MM.1S (cell line): ENCODE measurements at regions not wholly inside any gene's neighbourhood (a gene's known extent, or its start where the extent isn't known, plus 50 kb on each side); places are given as distances from the start of the nearest gene placed in this dataset.

Experiments
- EZH2 ChIP-seq: fragments of 300-600 bp; sonication (generic); optimal IDR thresholded peaks from 2 replicates; pipeline ENCODE3; 2017; ENCODE audit warnings: low read depth, mild to moderate bottlenecking, antibody characterized with exemption, low read length, mixed read lengths
- EZH2phosphoT487 ChIP-seq: fragments of 300-600 bp; sonication (generic); IDR thresholded peaks from 2 replicates; pipeline ENCODE4 v1.6.1; 2018; ENCODE audit warnings: antibody characterized with exemption, low read length
- TF ChIP-seq, protein P1 (sequence below): fragments of 300-600 bp; sonication (generic); IDR thresholded peaks from 2 replicates; pipeline ENCODE4 v1.5.1; 2016; ENCODE audit warnings: antibody characterized with exemption, low read length, mixed read lengths

DNA sequence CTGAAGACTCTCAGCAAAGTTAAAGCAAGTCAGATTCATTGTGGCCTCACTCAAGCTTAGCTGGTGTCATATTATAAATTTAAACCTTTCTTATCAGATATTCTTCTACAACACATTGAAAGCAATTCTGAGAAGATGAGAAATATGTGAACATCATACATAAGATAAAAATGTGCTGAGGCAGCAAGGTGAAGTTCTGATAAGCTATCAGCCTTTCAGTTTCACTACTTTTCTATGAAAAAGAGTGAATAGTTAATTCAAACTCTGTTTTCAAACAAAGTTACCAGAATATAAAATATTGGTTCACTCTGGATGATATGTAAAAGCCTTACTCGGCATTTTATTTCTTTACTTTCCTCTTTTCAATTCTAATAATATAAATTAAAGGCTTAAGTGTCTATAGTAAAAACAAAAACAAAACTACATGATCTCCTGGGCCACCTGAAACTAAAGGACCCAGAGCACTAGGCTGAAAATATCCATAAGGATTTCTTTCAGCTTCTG, 824.4 kb downstream of the MTRR start:
- TF ChIP-seq, protein P1, sequence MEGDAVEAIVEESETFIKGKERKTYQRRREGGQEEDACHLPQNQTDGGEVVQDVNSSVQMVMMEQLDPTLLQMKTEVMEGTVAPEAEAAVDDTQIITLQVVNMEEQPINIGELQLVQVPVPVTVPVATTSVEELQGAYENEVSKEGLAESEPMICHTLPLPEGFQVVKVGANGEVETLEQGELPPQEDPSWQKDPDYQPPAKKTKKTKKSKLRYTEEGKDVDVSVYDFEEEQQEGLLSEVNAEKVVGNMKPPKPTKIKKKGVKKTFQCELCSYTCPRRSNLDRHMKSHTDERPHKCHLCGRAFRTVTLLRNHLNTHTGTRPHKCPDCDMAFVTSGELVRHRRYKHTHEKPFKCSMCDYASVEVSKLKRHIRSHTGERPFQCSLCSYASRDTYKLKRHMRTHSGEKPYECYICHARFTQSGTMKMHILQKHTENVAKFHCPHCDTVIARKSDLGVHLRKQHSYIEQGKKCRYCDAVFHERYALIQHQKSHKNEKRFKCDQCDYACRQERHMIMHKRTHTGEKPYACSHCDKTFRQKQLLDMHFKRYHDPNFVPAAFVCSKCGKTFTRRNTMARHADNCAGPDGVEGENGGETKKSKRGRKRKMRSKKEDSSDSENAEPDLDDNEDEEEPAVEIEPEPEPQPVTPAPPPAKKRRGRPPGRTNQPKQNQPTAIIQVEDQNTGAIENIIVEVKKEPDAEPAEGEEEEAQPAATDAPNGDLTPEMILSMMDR: no peak
- no peak for TF ChIP-seq EZH2
- TF ChIP-seq EZH2phosphoT487: no peak
